NCI-H82 treated with DMSO at 0.1 percent for 48 hours (cell line): ENCODE measurements at regions not wholly inside any gene's neighbourhood (a gene's known extent, or its start where the extent isn't known, plus 50 kb on each side); places are given as distances from the start of the nearest gene placed in this dataset.

Experiments
- DNase-seq: peaks from one replicate; lab custom pipeline; 2025; ENCODE audit not compliant: unreplicated experiment; lab: John Stamatoyannopoulos, UW

GRCh38 chr2:198259496-198259895 lies 455.1 kb downstream of the PLCL1 start:
- no peak for DNase-seq

DNA sequence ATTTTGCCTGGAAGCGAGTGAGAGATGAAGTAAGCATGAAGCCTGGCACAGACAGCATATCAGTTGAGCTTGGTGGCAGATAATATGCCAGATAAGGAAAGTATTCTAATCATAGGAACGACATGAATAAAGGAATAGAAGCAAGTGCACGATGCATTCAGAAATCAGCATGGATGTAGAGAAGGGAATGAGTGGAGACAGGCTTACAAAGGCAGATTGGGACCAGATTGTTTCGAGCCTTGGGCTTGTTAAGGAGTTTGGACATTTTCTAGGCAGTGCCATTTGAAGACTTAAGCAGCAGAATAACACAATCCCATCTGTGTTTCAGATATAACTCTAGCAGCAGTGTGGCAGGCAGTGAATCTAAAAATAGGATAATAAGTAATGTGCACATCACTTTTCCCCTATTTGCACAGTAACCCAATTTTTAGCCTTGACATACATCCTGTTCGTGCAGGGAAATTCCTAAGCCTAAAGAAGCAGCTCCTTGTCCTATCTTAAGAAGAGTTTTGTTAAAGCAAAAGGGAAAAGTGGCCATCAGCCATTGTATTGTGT lies 450.2 kb downstream of the PLCL1 start:
- DNase-seq = no peak

DNA sequence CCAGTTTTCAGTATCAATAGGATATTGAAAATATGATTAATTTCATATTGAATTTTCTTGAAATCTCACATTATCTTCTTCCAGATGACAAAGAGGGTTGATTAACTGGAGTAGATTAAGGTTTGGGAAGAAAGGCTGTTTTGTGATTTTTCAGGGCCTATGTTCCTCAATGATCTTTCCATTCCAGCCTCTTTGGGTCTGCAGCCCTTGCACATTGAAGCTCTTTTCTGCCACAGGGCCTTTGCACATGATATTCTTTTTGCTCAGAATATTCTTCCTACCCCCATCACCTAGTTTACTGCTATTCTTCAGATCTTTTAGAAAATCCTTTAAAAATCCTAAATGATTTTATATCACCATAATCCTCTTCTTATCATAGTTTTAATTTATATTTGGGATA lies 449.6 kb downstream of the PLCL1 start:
- DNase-seq = no peak

GRCh38 chr2:198252472-198252871 lies 448.1 kb downstream of the PLCL1 start:
- no peak for DNase-seq

GRCh38 chr2:198242093-198242492 lies 437.7 kb downstream of the PLCL1 start:
- no peak for DNase-seq

DNA sequence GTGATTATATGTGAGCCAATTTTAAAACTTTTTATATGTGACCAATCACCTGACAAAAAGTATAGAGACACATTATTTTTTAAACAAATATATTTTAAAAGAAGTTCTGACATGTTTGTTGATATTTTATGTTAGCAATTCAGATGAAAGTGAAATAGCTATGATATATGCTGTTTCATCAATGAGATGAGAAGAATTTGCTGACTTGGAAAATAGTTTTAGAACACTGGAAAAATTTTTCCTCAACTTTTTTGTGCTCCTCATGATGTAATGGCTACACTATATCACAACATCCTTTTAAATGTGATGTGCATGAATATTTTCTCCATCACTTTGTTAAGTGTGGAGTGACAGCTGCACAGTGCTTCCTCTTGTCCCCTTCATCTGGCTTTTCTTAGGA lies 434.0 kb downstream of the PLCL1 start:
- DNase-seq = no peak

- no peak for DNase-seq
These were observed 431.9 kb downstream of the PLCL1 start for GRCh38 chr2:198236338-198236737.

DNA sequence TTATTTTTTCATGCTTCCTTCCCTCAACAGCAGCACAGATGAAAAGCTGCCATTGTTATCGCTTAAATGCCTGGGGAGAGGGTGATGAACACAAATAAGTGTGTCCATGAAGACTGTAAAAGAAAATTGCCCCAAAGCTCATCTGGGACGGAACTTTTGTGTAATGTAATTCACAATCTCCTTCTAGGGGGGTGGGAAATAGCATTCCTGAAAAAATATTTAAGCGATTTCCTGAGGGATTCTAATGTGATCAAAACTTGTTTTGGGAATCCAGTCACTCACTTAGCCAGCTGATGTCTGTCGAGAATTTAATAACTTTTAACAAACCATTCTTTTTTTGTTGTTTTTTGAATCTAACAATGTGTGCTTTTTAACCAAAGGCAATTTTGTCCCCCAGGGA lies 427.9 kb downstream of the PLCL1 start:
- DNase-seq = no peak

GRCh38 chr2:198231562-198231961 lies 427.2 kb downstream of the PLCL1 start:
- DNase-seq = no peak

GRCh38 chr2:198220763-198221610 lies 416.6 kb downstream of the PLCL1 start:
- no peak for DNase-seq

DNA sequence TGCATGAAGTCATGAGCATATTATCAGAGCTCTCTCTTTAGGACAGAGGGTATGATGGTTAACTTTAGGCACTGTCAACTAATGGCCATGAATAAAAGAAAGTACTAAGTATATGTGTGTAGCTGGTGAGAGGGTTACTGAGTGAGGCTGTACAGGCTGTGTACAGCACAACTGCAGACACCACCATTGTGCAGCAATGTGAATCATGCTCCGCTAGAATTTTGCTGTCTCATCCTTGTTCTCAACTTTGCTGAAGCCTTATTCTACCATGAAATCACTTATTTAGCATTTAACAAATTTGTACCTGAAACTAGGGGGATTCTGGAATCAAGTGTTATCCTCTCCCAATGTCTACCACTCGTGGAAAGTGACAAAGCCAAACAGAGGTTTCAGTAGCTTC lies 414.9 kb downstream of the PLCL1 start:
- DNase-seq = no peak

DNA sequence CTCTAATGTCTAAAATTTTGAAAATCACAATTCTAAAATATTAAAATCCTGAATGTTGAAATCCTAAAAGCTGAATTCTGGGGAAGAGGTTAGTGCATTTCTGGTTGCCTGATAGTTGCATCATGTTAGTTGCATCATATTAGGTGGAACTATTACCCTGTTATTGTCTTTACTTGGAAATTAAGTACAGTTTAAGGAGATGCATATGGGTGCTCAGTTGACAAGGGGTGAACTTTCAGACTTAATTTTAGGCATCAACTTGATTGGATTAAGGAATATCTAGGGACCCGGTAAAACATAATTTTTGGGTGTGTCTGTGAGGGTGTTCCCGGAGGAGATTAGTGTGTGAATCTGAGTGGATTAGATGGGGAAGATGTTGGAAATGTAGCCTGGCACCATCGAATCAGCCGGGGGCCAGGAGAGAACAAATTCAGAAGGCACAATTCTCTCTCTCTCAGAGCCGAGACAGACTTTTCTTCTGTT lies 409.8 kb downstream of the PLCL1 start:
- DNase-seq = no peak

DNA sequence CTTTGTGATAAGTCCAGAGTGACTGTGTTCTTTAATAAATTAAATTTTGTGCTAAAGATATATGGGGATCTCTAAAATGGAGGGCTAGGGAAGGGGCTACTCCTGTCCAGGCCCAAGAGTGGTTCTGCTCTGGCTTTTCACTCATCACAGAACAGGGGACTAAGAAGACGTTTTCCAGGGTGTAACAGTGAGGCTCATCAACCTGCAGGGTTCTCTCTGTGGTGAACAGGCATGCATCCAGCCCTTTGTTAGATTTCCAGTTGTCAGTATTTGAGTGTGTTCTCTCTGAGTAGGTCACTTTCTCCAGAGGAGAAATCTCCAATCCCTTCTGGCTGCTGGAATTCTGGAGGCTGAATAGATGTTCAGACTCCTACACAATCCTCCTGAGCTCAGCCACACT lies 408.9 kb downstream of the PLCL1 start:
- no peak for DNase-seq

DNA sequence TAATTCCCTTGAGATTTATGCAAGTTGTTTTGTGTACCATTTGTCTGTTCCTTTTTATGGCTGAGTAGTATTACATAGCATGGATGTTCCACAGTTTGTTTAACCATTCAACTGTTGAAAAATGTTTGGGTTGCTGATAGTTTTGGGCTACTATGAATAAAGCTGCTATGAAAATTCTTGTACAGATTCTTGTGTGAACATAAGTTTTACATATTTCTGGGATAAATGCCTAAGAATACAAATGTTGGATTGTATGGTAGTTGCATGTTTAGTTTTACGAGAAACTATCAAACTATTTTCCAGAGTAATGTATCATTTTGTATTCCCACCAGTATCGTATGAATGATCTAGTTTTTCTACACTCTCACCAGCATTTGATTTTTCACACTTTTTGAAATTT lies 407.3 kb downstream of the PLCL1 start:
- no peak for DNase-seq

DNA sequence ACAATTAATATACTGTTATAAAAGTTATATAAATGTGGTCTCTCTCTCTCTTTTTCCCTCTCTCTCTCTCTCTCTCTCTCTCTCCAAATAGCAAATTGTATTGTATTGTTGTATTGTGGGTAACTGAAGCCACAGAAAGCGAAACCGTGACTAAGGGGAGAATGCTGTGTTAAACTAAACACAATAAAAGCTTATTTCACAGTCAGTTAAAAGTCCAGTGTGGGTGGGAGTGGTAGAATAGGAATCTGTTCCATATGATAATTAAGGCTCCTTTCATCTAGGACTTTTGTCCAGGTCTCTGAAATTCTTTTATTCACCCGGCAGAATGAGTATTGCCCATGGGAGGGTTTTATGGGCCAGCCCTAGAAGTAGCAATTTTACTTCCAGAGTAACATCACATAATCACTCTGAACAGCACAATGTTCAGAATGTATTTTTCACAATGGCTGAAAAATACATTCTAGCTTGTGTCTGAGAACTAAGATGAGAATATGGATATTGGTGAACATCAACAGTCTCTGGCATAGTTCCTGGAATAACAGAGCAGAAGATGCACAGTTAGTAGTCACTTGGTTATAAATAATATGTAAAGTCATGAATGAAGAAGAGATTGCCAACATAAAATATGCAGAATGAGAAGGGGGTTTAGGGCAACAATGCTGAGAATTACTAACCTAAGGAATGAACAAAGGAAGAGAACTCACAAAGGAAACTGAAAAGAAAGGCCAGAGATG lies 399.1 kb downstream of the PLCL1 start:
- DNase-seq = no peak
